SK-N-SH treated with all-trans-retinoic acid at 6 μM for 48 hours (cell line): ENCODE measurements at regions not wholly inside any gene's neighbourhood (a gene's known extent, or its start where the extent isn't known, plus 50 kb on each side); places are given as distances from the start of the nearest gene placed in this dataset.

ENCODE experiments used
- ATAC-seq: fragments of 200-7000 bp; cut with Tn5 transposase; 3 replicates; pipeline ENCODE4 v1.9.1; 2020; ENCODE audit warnings: mild to moderate bottlenecking, moderate library complexity
- ARNTL ChIP-seq: fragments of 450-650 bp; formaldehyde crosslinking; IDR thresholded peaks from 2 replicates; pipeline ENCODE4 v1.5.0; 2020; ENCODE audit warnings: low read depth, mild to moderate bottlenecking, moderate library complexity, borderline replicate concordance
- CREB5 ChIP-seq: fragments of 250-450 bp; sonication (Bioruptor Pico); IDR thresholded peaks from 2 replicates; pipeline ENCODE4 v1.5.1; 2020; ENCODE audit warnings: low read depth, mild to moderate bottlenecking, moderate library complexity
- CSDC2 ChIP-seq: fragments of 250-450 bp; sonication (Bioruptor Pico); IDR thresholded peaks from 2 replicates; pipeline ENCODE4 v1.5.0; 2020; ENCODE audit warnings: mild to moderate bottlenecking, moderate library complexity
- CSRNP3 ChIP-seq: fragments of 250-450 bp; sonication (Bioruptor Pico); IDR thresholded peaks from 2 replicates; pipeline ENCODE4 v1.5.1; 2021; ENCODE audit warnings: mild to moderate bottlenecking, moderate library complexity
- ESRRG ChIP-seq: fragments of 250-450 bp; sonication (Bioruptor Pico); IDR thresholded peaks from 2 replicates; pipeline ENCODE4 v1.6.1; 2021; ENCODE audit warnings: mild to moderate bottlenecking
- GLIS3 ChIP-seq: fragments of 250-450 bp; sonication (Bioruptor Pico); IDR thresholded peaks from 2 replicates; pipeline ENCODE4 v1.5.0; 2020; ENCODE audit warnings: mild to moderate bottlenecking, moderate library complexity
- ISL1 ChIP-seq: fragments of 250-450 bp; sonication (Bioruptor Pico); IDR thresholded peaks from 2 replicates; pipeline ENCODE4 v2.1.2; 2022; ENCODE audit warnings: mild to moderate bottlenecking, moderate library complexity
- OSR1 ChIP-seq: fragments of 250-450 bp; sonication (Bioruptor Pico); IDR thresholded peaks from 2 replicates; pipeline ENCODE4 v1.8.0; 2022; ENCODE audit warnings: moderate library complexity, mild to moderate bottlenecking, inconsistent platforms
- PATZ1 ChIP-seq: fragments of 250-450 bp; sonication (Bioruptor Pico); IDR thresholded peaks from 2 replicates; pipeline ENCODE4 v1.8.0; 2020; ENCODE audit warnings: mild to moderate bottlenecking, moderate library complexity, borderline replicate concordance
- POU6F1 ChIP-seq: fragments of 250-450 bp; sonication (Bioruptor Pico); IDR thresholded peaks from 2 replicates; pipeline ENCODE4 v1.8.0; 2021; ENCODE audit warnings: low read depth, mild to moderate bottlenecking, moderate library complexity, borderline replicate concordance
- PPARA ChIP-seq: fragments of 250-450 bp; sonication (Bioruptor Pico); IDR thresholded peaks from 2 replicates; pipeline ENCODE4 v1.5.0; 2020; ENCODE audit warnings: mild to moderate bottlenecking, borderline replicate concordance
- RARB ChIP-seq: fragments of 250-450 bp; sonication (Bioruptor Pico); IDR thresholded peaks from 2 replicates; pipeline ENCODE4 v1.8.0; 2021; ENCODE audit warnings: mild to moderate bottlenecking, moderate library complexity
- SNAI2 ChIP-seq: fragments of 250-450 bp; sonication (Bioruptor Pico); IDR thresholded peaks from 2 replicates; pipeline ENCODE4 v1.5.0; 2020; ENCODE audit warnings: mild to moderate bottlenecking, moderate library complexity
- TOX ChIP-seq: fragments of 250-450 bp; sonication (Bioruptor Pico); IDR thresholded peaks from 2 replicates; pipeline ENCODE4 v1.8.0; 2021; ENCODE audit warnings: mild to moderate bottlenecking, moderate library complexity, borderline replicate concordance
- TSHZ2 ChIP-seq: fragments of 250-450 bp; sonication (Bioruptor Pico); IDR thresholded peaks from 2 replicates; pipeline ENCODE4 v1.5.0; 2020; ENCODE audit warnings: mild to moderate bottlenecking, moderate library complexity
- ZC3H10 ChIP-seq: fragments of 250-450 bp; sonication (Bioruptor Pico); IDR thresholded peaks from 2 replicates; pipeline ENCODE4 v1.5.1; 2021; ENCODE audit warnings: mild to moderate bottlenecking, moderate library complexity
- ZFP3 ChIP-seq: fragments of 250-450 bp; sonication (Bioruptor Pico); IDR thresholded peaks from 2 replicates; pipeline ENCODE4 v1.5.0; 2020; ENCODE audit warnings: mild to moderate bottlenecking, moderate library complexity
- ZFP30 ChIP-seq: fragments of 450-650 bp; formaldehyde crosslinking; IDR thresholded peaks from 2 replicates; pipeline ENCODE4 v1.5.0; 2022; ENCODE audit warnings: mild to moderate bottlenecking, moderate library complexity
- ZNF565 ChIP-seq: fragments of 450-650 bp; formaldehyde crosslinking; conservative IDR thresholded peaks from 2 replicates; pipeline ENCODE4 v1.5.0; 2020; ENCODE audit warnings: low read depth, mild to moderate bottlenecking, moderate library complexity
- ZNF70 ChIP-seq: fragments of 450-650 bp; formaldehyde crosslinking; IDR thresholded peaks from 2 replicates; pipeline ENCODE4 v1.5.0; 2020; ENCODE audit warnings: mild to moderate bottlenecking, moderate library complexity
- ZNF8 ChIP-seq: fragments of 450-650 bp; formaldehyde crosslinking; IDR thresholded peaks from 2 replicates; pipeline ENCODE4 v1.5.0; 2020; ENCODE audit warnings: mild to moderate bottlenecking, moderate library complexity

- TF ChIP-seq TSHZ2 (no peak), PATZ1 (CRISPR knock-in tag) (no peak), ZC3H10 (CRISPR knock-in tag) (no peak), ZNF565 (no peak), ISL1 (CRISPR knock-in tag) (no peak), CSRNP3 (CRISPR knock-in tag) (no peak), GLIS3 (CRISPR knock-in tag) (no peak), ZNF8 (CRISPR knock-in tag) (no peak), OSR1 (no peak), TOX (CRISPR knock-in tag) (no peak), ZNF70 (CRISPR knock-in tag) (no peak), SNAI2 (CRISPR knock-in tag) (no peak), ZFP3 (CRISPR knock-in tag) (no peak), ZFP30 (CRISPR knock-in tag) (no peak), RARB (CRISPR knock-in tag) (no peak), CSDC2 (CRISPR knock-in tag) (no peak), PPARA (CRISPR knock-in tag) (no peak), ESRRG (CRISPR knock-in tag) (no peak), CREB5 (no peak), ARNTL (no peak)
- ATAC-seq: no peak
Measured at GRCh38 chr14:98915625-98916024, 356.4 kb downstream of the BCL11B start.

- no peak for ATAC-seq
- TF ChIP-seq POU6F1 (CRISPR knock-in tag) (no peak), PPARA (CRISPR knock-in tag) (no peak), ZNF70 (CRISPR knock-in tag) (no peak), CSRNP3 (CRISPR knock-in tag) (no peak), ZNF565 (no peak), TSHZ2 (no peak), PATZ1 (CRISPR knock-in tag) (no peak), ZC3H10 (CRISPR knock-in tag) (no peak)
Measured at GRCh38 chr14:98916036-98916435, 356.0 kb downstream of the BCL11B start.
